Transverse colon (tissue), 4 donors: ENCODE measurements at regions not wholly inside any gene's neighbourhood (a gene's known extent, or its start where the extent isn't known, plus 50 kb on each side); places are given as distances from the start of the nearest gene placed in this dataset.

Source experiments
- DNase-seq: peaks from one replicate; pipeline ENCODE4 v3.0.0-alpha.2; 2019
- H3K27ac ChIP-seq, 4 donors: fragments of 200-600 bp; sonication (generic); 2 replicates each; pipeline ENCODE4 v1.5.1; 2016 to 2018; ENCODE audit warnings: inconsistent platforms in 4 of 4
- H3K27me3 ChIP-seq: fragments of 200-600 bp; sonication (generic); 2 replicates; pipeline ENCODE4 v1.5.1; 2017; ENCODE audit warnings: inconsistent platforms
- H3K36me3 ChIP-seq, 4 donors: fragments of 200-600 bp; sonication (generic); 2 replicates each; pipeline ENCODE4 v1.5.1; 2017 to 2019; ENCODE audit warnings: inconsistent platforms in 4 of 4
- H3K4me1 ChIP-seq, 4 donors: fragments of 200-600 bp; sonication (generic); 2 replicates each; pipeline ENCODE4 v1.5.1; 2017 to 2020; ENCODE audit warnings: inconsistent platforms in 4 of 4
- H3K4me3 ChIP-seq, 4 donors: fragments of 200-600 bp; sonication (generic); 1 replicate in 1 of 4; 2 replicates in 3 of 4; pipeline versions ENCODE4 v1.5.1 to v1.6.1; 2017 to 2019; ENCODE audit warnings: inconsistent platforms in 4 of 4
- H3K9me3 ChIP-seq, 2 donors: fragments of 200-600 bp; sonication (generic); 2 replicates each; pipeline ENCODE4 v1.5.1; 2017 to 2019; ENCODE audit warnings: inconsistent platforms in 2 of 2
- CTCF ChIP-seq, 5 experiments: fragments of 200-600 bp in 3 of 5; fragments of 450-650 bp in 2 of 5; sonication (generic) in 3 of 5; IDR thresholded peaks; 1 replicate in 2 of 5; 2 replicates in 3 of 5; pipeline ENCODE4 v1.5.1; 2016 to 2017; ENCODE audit warnings: antibody characterized with exemption in 5 of 5, inconsistent platforms in 3 of 5, mild to moderate bottlenecking in 2 of 5, moderate library complexity in 1 of 5
- EP300 ChIP-seq: sonication (generic); formaldehyde crosslinking; IDR thresholded peaks from one replicate; pipeline ENCODE4 v1.6.1; 2017; ENCODE audit warnings: antibody characterized with exemption, low read depth
- POLR2A ChIP-seq: fragments of 450-650 bp; IDR thresholded peaks from one replicate; pipeline ENCODE4 v1.6.1; 2016; ENCODE audit warnings: antibody characterized with exemption, mild to moderate bottlenecking, moderate library complexity
- POLR2AphosphoS5 ChIP-seq, 3 donors: sonication (generic); formaldehyde crosslinking; IDR thresholded peaks; one replicate each; pipeline ENCODE4 v1.6.1; 2016; ENCODE audit warnings: antibody characterized with exemption in 3 of 3
- WGBS, 2 donors: methylation state at CpG; one replicate each; pipeline ENCODE4 v1.1.5; 2018; ENCODE audit warnings: low coverage in 1 of 2; 5-methylcytosine and 5-hydroxymethylcytosine counted together
- in situ Hi-C, 4 donors: fragments of 200-750 bp; cut with MboI; loops; one replicate each; pipeline versions ENCODE4 v1.15.0 to v1.15.1; 2017; ENCODE audit warnings: low sequenced_read_pairs in 3 of 4, low pct_ligation_motif_present in 1 of 4, low pct_unique_long_range_greater_than_20kb in 1 of 4
- intact Hi-C: fragments of 100-400 bp; cut with DNase I; formaldehyde crosslinking; loops from one replicate; pipeline ENCODE4 v1.15.1; 2023; ENCODE audit warnings: low total_unique reads

DNA sequence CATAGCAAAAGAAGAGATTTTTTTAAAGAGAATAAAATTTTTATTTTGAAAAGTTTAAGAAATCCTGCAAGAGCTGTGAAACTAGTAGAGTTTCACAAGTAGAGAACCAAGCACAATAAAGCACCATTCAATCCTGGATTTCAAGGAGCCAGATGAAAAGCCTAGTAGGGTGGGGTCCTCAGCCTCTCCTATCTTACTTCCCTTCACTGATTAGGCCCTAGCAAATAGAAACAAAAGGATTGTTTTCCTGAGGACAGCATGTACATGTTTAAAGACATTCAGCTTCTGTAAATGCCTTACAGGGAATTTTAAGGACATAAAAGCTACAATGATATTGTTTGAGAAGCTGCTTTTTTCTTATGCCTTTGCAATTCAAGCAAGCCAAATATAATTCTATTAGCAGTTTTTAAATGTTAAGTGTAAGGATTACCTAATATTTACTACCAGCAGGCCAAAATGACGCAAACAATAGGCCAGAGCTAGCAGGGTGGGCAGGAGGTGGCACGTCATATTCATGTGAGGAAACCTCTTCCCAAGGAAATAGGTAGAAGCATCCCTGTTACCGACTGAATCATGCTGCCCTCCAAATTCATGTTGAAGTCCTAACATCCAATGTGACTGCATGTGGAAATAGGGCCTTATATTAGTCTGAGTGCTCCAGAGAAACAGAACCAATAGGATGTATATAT lies 337.6 kb downstream of the MLLT3 start:
- DNase-seq = no peak
- no peak for TF ChIP-seq EP300
- no peak for TF ChIP-seq CTCF (IDR thresholded peaks at IDR 0.05)
- TF ChIP-seq POLR2A = no peak
- TF ChIP-seq POLR2AphosphoS5 (IDR thresholded peaks at IDR 0.05) = no peak
- WGBS, 2 donors = 87 to 100% methylated on average over 2 to 3 of the region's 3 CpGs
- H3K36me3 ChIP-seq = no peaks in the 10 kb centered on the region
- no peaks in the 10 kb centered on the region for H3K9me3 ChIP-seq
- in situ Hi-C loops = no loop called here
- no peak overlapping the region for H3K4me3 ChIP-seq
- intact Hi-C loops = no loop called here
- no peaks in the 10 kb centered on the region for H3K27me3 ChIP-seq
- no peak overlapping the region for H3K27ac ChIP-seq
- H3K4me1 ChIP-seq = no peaks in the 10 kb centered on the region

- no peaks in the 10 kb centered on the region for H3K4me1 ChIP-seq
- intact Hi-C loops = no loop called here
- no peaks in the 10 kb centered on the region for H3K27me3 ChIP-seq
- no peaks in the 10 kb centered on the region for H3K9me3 ChIP-seq
- H3K36me3 ChIP-seq = no peaks in the 10 kb centered on the region
- H3K27ac ChIP-seq = no peak overlapping the region
- no peak overlapping the region for H3K4me3 ChIP-seq
- TF ChIP-seq POLR2A = no peak
- no peak for TF ChIP-seq POLR2AphosphoS5 (IDR thresholded peaks at IDR 0.05)
- no peak for TF ChIP-seq EP300
- no peak for TF ChIP-seq CTCF (IDR thresholded peaks at IDR 0.05)
- 90 to 97% methylated on average over 2 to 3 of the region's 3 CpGs for WGBS, 2 donors
- in situ Hi-C loops = no loop called here
- DNase-seq = no peak
Measured at GRCh38 chr9:20280330-20280729, 342.0 kb downstream of the MLLT3 start.

DNA sequence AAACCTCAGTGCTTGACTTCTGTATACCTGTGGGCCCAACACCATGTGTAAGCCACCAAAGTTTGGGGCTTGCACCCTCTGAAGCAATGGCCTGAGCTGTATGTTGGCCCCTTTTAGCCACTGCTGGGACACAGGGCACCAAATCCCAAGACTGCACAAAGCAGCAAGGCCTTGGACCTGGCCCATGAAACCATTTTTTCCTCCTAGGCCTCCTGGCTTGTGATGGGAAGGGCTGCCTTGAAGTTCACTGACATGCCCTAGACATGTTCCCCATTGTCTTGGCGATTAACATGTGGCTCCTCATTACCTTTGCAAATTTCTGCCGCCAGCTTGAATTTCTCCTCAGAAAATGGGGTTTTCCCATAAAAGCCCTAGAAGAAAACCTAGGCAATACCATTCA lies 345.5 kb downstream of the MLLT3 start:
- Histone ChIP-seq H3K9me3 (no peaks in the 10 kb centered on the region), H3K4me1 (no peaks in the 10 kb centered on the region), H3K4me3 (no peak overlapping the region), H3K27me3 (no peaks in the 10 kb centered on the region), H3K27ac (no peak overlapping the region), H3K36me3 (no peaks in the 10 kb centered on the region)
- intact Hi-C loops (no loop called here), in situ Hi-C loops (no loop called here)
- 92 to 97% methylated on average over 2 of the region's 2 CpGs for WGBS, 2 donors
- no peak for DNase-seq
- TF ChIP-seq CTCF (IDR thresholded peaks at IDR 0.05) = no peak
- TF ChIP-seq EP300 = no peak
- no peak for TF ChIP-seq POLR2AphosphoS5 (IDR thresholded peaks at IDR 0.05)
- TF ChIP-seq POLR2A = no peak

- no peaks in the 10 kb centered on the region for H3K4me1 ChIP-seq
- TF ChIP-seq POLR2AphosphoS5 (IDR thresholded peaks at IDR 0.05) (no peak), CTCF (IDR thresholded peaks at IDR 0.05) (no peak), POLR2A (no peak), EP300 (no peak)
Measured at GRCh38 chr9:20271723-20272122, 350.6 kb downstream of the MLLT3 start.

More at GRCh38 chr9:20271723-20272122, 350.6 kb downstream of the MLLT3 start:
- WGBS, 2 donors = 78 to 81% methylated on average over 2 of the region's 2 CpGs
- Histone ChIP-seq H3K27me3 (no peaks in the 10 kb centered on the region), H3K4me3 (no peak overlapping the region), H3K27ac (no peak overlapping the region), H3K9me3 (no peaks in the 10 kb centered on the region), H3K36me3 (no peaks in the 10 kb centered on the region)
- intact Hi-C loops = no loop called here
- DNase-seq = no peak
- in situ Hi-C loops = no loop called here
